Common myeloid progenitor, CD34-positive (primary cell): ENCODE measurements at regions not wholly inside any gene's neighbourhood (a gene's known extent, or its start where the extent isn't known, plus 50 kb on each side); places are given as distances from the start of the nearest gene placed in this dataset.

Experiments
- CTCF ChIA-PET: fragments of 350-600 bp; sonication (Branson Sonifier 250); formaldehyde crosslinking; loops from one replicate; lab custom pipeline; 2021; ENCODE audit warnings: antibody characterized with exemption; lab: Charles Lee
- POLR2A ChIA-PET: fragments of 350-600 bp; sonication (Branson Sonifier 250); formaldehyde crosslinking; loops from one replicate; lab custom pipeline; 2021; ENCODE audit warnings: antibody characterized with exemption; lab: Charles Lee
- DNase-seq, 3 donors: peaks; one replicate each; pipeline versions ENCODE4 v3.0.0 to v3.0.0-alpha.2; 2013
- H3K27ac ChIP-seq, 2 experiments: 1 replicate in 1 of 2; 2 replicates in 1 of 2; pipeline ENCODE4 v1.7.0; 2013; ENCODE audit warnings: inconsistent platforms in 2 of 2, low read length in 2 of 2, mild to moderate bottlenecking in 2 of 2, low read depth in 1 of 2, moderate library complexity in 1 of 2; ENCODE audit not compliant: severe bottlenecking in 2 of 2, insufficient read depth in 1 of 2, poor library complexity in 1 of 2
- H3K27me3 ChIP-seq, 5 experiments: replicated peaks in 2 of 5; 1 replicate in 3 of 5; 2 replicates in 2 of 5; pipeline versions ENCODE4 v1.6.1 to v1.7.0; 2013; ENCODE audit warnings: low read length in 4 of 5, mild to moderate bottlenecking in 2 of 5, moderate library complexity in 2 of 5, inconsistent platforms in 1 of 5; ENCODE audit not compliant: insufficient read depth in 5 of 5, control insufficient read depth in 4 of 5
- H3K36me3 ChIP-seq, 4 experiments: 1 replicate in 2 of 4; 2 replicates in 2 of 4; pipeline versions ENCODE4 v1.6.1 to v1.7.0; 2013; ENCODE audit warnings: low read length in 3 of 4, control low read depth in 1 of 4, mild to moderate bottlenecking in 1 of 4; ENCODE audit not compliant: control insufficient read depth in 4 of 4, insufficient read depth in 4 of 4
- H3K4me1 ChIP-seq, 4 experiments: 1 replicate in 3 of 4; 2 replicates in 1 of 4; pipeline versions ENCODE4 v1.6.1 to v1.7.1; 2013; ENCODE audit warnings: low read length in 3 of 4, mild to moderate bottlenecking in 3 of 4, control low read depth in 1 of 4, inconsistent platforms in 1 of 4, moderate library complexity in 1 of 4; ENCODE audit not compliant: control insufficient read depth in 4 of 4, insufficient read depth in 4 of 4; ENCODE audit errors: control extremely low read depth in 1 of 4
- H3K4me3 ChIP-seq, 7 experiments: 1 replicate in 4 of 7; 2 replicates in 3 of 7; pipeline versions ENCODE4 v1.5.1 to v1.7.0; 2013; ENCODE audit warnings: mild to moderate bottlenecking in 7 of 7, low read length in 6 of 7, moderate library complexity in 6 of 7, inconsistent platforms in 2 of 7, low read depth in 2 of 7, control low read depth in 1 of 7; ENCODE audit not compliant: insufficient read depth in 4 of 7, control insufficient read depth in 1 of 7; ENCODE audit errors: extremely low read depth in 1 of 7
- H3K9me3 ChIP-seq, 5 experiments: 1 replicate in 4 of 5; 2 replicates in 1 of 5; pipeline versions ENCODE4 v1.6.1 to v1.7.1; 2013; ENCODE audit warnings: low read length in 4 of 5, mild to moderate bottlenecking in 2 of 5, inconsistent platforms in 1 of 5, low read depth in 1 of 5, moderate library complexity in 1 of 5; ENCODE audit not compliant: control insufficient read depth in 4 of 5, insufficient read depth in 2 of 5; ENCODE audit errors: control extremely low read depth in 1 of 5
- WGBS: methylation state at CpG from one replicate; pipeline ENCODE4 v1.1.5; 2013; ENCODE audit not compliant: insufficient coverage; 5-methylcytosine and 5-hydroxymethylcytosine counted together

DNA sequence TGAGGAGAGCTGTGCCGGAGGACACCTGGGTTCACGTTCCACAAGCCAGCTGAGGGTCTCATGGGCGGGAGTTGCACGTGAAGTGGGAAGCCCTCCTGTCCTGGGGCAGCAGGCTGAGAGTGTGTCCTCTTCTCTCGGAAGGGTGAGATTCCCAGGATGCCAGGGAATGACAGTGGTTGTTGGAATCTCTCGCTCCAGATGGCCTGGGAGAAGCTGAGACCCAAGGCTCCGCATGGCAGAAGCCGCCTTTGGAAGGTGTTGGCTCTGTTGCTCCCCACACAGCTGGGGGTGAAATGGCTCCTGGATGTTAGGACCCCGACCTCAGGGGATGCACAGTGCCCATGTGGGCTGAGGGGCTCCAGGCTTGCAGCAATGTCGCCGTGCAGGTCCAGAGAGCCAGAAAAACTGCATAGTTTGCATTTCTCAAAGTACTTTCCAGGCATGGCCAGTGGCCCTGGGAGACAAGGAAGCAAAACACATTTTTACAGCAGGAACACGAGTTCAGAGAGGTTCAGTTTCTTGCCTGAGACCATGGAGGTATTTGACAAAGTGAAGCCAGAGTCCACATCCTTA lies 153.4 kb downstream of the TMEM18 start:
- ChIA-PET POLR2A (no interaction called here), CTCF (interaction anchor here (0.7 kb wide), 1 partner anchor 113 kb away, joined by 3 read pairs; no protein-coding TSS in a partner anchor)
- WGBS: 89% methylated on average over 12 of the region's 12 CpGs
- no peaks in the 10 kb centered on the region for H3K9me3 ChIP-seq
- H3K4me1 ChIP-seq: no peaks in the 10 kb centered on the region
- no peak overlapping the region for H3K4me3 ChIP-seq
- DNase-seq: no peak
- H3K36me3 ChIP-seq: no peaks in the 10 kb centered on the region
- peaks cover 0 to 3% (median 0%) of the 10 kb centered on the region in 5 experiments for H3K27me3 ChIP-seq
- H3K27ac ChIP-seq: no peak overlapping the region

DNA sequence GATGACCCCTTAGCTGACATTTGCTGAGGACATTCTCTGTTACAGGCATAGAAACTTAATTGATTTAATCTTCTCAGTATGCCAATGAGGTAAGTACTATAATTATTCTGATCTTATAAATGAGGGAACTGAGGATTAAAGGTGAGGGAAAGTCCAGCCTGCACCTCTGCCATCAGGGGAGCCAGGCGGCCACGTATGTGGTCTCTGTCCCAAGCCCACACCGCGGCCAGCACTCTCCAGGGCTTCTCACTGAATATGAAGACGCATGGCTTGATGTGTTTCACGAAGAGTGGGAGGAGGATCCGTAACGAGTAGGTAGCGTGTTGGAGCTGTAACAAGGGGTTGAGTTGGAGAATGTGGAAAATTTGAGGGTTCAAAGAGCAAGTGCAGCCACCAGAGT lies 154.4 kb downstream of the TMEM18 start:
- ChIA-PET POLR2A (no interaction called here), CTCF (no interaction called here)
- 97% methylated on average over 9 of the region's 9 CpGs for WGBS
- H3K9me3 ChIP-seq: no peaks in the 10 kb centered on the region
- no peak overlapping the region for H3K4me3 ChIP-seq
- H3K27ac ChIP-seq: no peak overlapping the region
- peaks cover 0 to 3% (median 0%) of the 10 kb centered on the region in 5 experiments for H3K27me3 ChIP-seq
- no peaks in the 10 kb centered on the region for H3K4me1 ChIP-seq
- no peaks in the 10 kb centered on the region for H3K36me3 ChIP-seq
- no peak for DNase-seq

DNA sequence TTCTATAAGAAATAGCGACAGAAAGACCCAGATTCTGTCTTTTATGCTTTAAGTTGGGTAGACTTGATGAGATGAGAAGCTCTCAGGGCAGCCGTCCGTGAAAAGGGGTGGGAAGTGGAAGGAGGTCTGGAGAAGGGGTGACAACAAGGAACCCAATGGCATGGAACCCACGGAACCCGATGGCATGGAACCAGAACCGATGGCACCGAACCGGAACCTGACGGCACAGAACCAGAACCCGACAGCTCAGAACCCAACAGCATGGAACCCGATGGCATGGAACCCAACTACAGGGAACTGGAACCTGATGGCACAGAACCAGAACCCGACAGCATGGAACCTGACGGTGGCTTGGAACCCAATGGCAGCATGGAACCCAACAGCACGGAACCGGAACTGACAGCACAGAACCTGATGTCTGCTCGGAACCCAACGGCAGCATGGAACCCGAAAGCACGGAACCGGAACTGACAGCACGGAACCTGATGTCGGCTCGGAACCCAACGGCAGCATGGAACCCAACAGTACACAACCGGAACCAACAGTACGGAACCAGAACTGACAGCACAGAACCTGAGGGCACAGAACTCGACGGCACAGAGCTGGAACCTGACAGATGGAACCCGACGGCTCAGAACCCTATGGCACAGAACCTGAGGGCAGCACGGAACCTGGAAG lies 155.2 kb downstream of the TMEM18 start:
- no peaks in the 10 kb centered on the region for H3K36me3 ChIP-seq
- 97% methylated on average over 31 of the region's 31 CpGs for WGBS
- DNase-seq: no peak
- ChIA-PET CTCF (no interaction called here), POLR2A (no interaction called here)
- H3K4me1 ChIP-seq: no peaks in the 10 kb centered on the region
- no peaks in the 10 kb centered on the region for H3K9me3 ChIP-seq
- no peak overlapping the region for H3K4me3 ChIP-seq
- peaks cover 0 to 3% (median 0%) of the 10 kb centered on the region in 5 experiments for H3K27me3 ChIP-seq
- H3K27ac ChIP-seq: no peak overlapping the region

DNA sequence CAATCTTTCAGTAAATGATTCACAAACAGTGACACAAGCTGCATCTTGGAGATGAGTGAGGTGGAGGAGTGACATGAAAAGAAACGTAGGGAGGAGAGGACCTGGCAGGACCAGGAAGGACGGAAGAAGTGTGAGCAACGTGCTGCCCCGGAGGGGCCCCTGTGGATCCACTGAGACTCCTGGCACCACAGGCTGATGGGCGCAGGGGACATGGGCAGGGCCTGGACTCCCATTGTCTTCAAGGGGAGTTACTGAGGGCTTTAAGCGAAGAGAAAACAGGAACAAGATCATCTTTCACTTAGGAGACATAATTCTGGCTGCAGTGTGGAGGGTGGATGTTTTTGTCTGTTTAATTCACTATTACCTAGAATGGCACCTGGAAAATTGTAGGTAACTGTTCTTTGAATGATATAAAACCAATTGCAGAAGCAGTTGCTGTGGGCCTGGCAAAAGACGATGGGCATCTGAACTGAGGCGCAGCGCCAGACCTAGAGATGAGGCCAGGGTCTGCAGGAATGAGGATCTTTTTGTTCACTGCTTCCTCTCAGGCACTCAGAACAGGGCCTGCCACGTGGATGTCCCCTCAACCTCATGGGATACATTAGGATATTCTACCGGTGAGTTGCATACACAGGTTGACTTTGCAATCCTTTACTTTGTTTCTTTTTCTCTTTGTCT lies 156.4 kb downstream of the TMEM18 start:
- WGBS: 93% methylated on average over 8 of the region's 11 CpGs

DNA sequence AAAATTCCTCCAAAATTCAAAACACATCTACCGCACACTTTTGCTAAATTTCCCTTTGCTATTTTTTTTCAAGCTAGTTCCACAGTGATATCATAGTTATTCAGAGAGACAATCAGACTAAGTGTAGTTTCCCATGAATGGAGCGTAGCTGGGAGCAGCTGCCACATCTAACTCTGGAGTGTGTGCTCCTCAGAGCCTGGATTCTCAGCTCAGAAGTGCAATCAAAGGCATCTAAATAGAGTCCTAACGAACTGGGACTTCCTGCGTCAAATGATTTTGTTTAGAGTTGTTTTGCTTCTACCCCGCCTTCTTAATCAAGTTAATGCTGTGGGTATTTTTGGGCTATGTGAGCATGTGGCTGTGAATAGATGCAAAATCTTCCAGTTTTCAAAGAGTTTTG lies 160.3 kb downstream of the TMEM18 start:
- POLR2A ChIA-PET: no interaction called here
- Histone ChIP-seq H3K27me3 (peaks cover 0 to 3% (median 0%) of the 10 kb centered on the region in 5 experiments), H3K4me1 (no peaks in the 10 kb centered on the region), H3K9me3 (no peaks in the 10 kb centered on the region), H3K27ac (no peak overlapping the region), H3K36me3 (no peaks in the 10 kb centered on the region), H3K4me3 (no peak overlapping the region)
- WGBS: 98% methylated on average over 4 of the region's 5 CpGs
- DNase-seq: no peak
- CTCF ChIA-PET: no interaction called here

More for the DNA sequence above, 156.4 kb downstream of the TMEM18 start:
- Histone ChIP-seq H3K4me3 (no peak overlapping the region), H3K27ac (no peak overlapping the region), H3K27me3 (peaks cover 0 to 2% (median 0%) of the 10 kb centered on the region in 5 experiments), H3K36me3 (no peaks in the 10 kb centered on the region), H3K9me3 (no peaks in the 10 kb centered on the region), H3K4me1 (no peaks in the 10 kb centered on the region)
- ChIA-PET POLR2A (no interaction called here), CTCF (no interaction called here)
- DNase-seq: no peak

DNA sequence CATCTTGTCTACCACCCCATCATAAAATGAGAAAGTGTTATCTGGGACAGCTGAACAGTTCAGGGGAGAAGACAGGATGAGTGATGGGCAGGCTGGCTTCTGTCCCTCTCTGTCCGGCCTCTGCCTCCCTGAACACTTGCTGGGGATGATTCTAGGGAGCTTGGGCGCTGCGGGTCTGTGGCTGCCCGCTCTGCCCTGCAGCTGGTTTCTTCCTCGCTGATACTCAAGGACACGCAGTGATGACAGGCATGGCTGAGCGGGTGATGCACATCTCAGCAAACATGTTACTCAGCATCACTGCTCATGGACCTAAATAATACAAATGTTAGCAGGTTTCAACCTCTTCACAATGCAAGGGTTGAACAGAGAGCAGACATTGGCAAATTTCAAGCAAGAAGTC lies 161.1 kb downstream of the TMEM18 start:
- no peak overlapping the region for H3K4me3 ChIP-seq
- WGBS: 88% methylated on average over 6 of the region's 7 CpGs
- POLR2A ChIA-PET: no interaction called here
- H3K36me3 ChIP-seq: no peaks in the 10 kb centered on the region
- CTCF ChIA-PET: no interaction called here
- no peaks in the 10 kb centered on the region for H3K4me1 ChIP-seq
- DNase-seq: no peak
- no peaks in the 10 kb centered on the region for H3K9me3 ChIP-seq
- H3K27ac ChIP-seq: no peak overlapping the region
- H3K27me3 ChIP-seq: peaks cover 0 to 3% (median 0%) of the 10 kb centered on the region in 5 experiments
